ENCODE measurements at regions not wholly inside any gene's neighbourhood (a gene's known extent, or its start where the extent isn't known, plus 50 kb on each side); places are given as distances from the start of the nearest gene placed in this dataset.
A peak's percentile ranks its signal among the peaks of the same experiment; 100 is the strongest.
"Not testable (repeated sequence)": the region's sequence is repeated elsewhere in the genome, so short reads cannot be mapped to it uniquely, and the experiment has no call there.

DNA sequence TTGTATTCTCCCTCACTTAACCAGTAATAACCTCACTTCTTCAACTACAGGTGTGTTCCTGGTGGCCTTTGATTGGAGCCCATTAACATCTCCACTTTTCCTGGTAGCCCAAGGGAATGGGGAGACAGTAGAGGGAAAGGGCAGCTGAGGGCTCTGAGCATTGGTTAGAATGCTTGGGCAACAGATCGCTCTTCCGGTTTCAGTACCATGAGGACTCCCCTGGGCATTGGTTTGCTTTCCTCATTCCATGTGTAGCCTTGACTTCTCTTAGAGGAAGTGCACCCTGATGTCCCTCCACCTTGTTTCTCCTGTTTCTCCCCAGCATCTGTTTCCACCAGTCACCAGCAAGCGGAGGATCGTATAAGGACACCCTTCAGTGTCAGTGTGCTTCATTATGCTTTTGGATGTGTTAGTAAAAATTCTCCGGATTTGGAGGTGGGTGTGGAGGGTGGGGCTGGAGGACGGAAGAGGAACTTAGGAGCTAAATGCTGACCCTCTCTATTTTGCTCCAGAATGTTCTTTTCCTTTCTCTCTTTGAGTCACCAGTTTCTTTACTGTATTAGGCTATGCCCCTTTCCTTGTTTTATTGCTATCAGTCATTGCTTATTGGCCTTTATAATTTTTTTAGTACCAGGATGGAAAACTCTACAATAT, 50.6 kb upstream of the ZNG1B start:
- DNase-seq (ENCODE audit: low read depth in 2 of 2), result not testable (repeated sequence)

GRCh38 chr2:113379621-113380020, 57.9 kb upstream of the ZNG1B start:
- DNase-seq (ENCODE audit: low read depth in 2 of 2), result not testable (repeated sequence)

- DNase-seq (ENCODE audit: low read depth in 2 of 2), result no peak
These were observed 60.5 kb upstream of the ZNG1B start for GRCh38 chr2:113376913-113377445.

- DNase-seq (ENCODE audit: low read depth in 2 of 2), result no peak
These were observed 61.1 kb upstream of the ZNG1B start for GRCh38 chr2:113376253-113376912.

DNA sequence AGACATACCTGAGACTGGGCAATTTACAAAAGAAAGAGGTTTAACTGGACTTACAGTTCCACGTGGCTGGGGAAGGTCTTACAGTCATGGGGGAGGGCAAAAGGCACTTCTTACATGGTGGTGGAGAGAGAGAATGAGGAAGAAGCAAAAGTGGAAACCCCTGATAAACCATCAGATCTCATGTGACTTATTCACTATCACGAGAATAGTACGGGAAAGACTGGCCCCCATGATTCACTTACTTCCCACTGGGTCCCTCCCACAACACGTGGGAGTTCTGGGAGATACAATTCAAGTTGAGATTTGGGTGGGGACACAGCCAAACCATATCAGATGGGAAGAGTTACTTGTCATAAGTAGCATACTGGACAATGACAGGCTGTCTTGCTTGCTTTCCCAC, 62.6 kb upstream of the ZNG1B start:
- DNase-seq (ENCODE audit: low read depth in 2 of 2), result not testable (repeated sequence)

- DNase-seq (ENCODE audit: low read depth in 2 of 2), result not testable (repeated sequence)
These were observed 65.1 kb upstream of the ZNG1B start for GRCh38 chr2:113372258-113372834.

GRCh38 chr2:113370478-113371091, 66.9 kb upstream of the ZNG1B start:
- peak; percentile 22 to 29 for DNase-seq (ENCODE audit: low read depth in 2 of 2)

GRCh38 chr2:113370030-113370429, 67.5 kb upstream of the ZNG1B start:
- no peak for DNase-seq (ENCODE audit: low read depth in 2 of 2)

DNA sequence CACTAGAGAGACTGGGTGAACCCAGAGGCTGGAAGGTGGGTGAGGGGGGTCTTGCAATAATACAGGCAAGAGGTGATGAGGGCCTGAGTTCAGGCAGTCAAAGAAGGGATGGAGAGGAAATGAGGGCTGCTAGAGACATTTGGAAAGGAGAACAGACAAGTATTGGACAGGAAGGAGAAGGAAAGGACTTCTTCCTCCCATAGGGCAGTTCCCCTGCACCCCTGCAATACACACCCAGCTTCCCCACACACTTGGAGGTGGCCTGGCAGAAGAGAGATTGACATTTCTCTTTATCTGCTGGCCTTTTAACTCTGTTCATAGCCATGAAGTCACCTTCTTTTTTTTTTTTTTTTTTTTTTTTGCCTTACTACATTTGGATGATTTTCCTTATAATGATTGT, 68.9 kb upstream of the ZNG1B start:
- not testable (repeated sequence) for DNase-seq (ENCODE audit: low read depth in 2 of 2)

DNA sequence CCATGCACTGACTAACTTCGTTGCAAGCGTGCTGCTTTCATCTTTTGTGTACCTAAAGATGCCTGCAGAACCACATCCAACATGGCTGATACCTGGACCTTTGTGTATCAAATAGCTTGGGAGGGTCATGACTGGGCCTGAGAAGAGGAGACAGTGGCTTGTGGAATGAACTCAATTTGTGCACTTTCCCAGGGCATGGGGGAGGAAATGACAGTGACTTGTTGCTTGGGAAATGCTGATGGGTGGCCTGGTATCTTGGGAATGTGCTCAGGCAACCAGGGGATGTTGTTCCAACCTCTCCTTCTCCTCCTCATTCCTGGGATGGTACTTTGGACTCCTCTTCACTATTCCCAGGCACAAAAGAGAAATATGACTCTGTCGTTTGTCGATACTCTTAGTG, 70.7 kb upstream of the ZNG1B start:
- DNase-seq (ENCODE audit: low read depth in 2 of 2), result not testable (repeated sequence)

- DNase-seq (ENCODE audit: low read depth in 2 of 2), result not testable (repeated sequence)
These were observed 71.7 kb upstream of the ZNG1B start for GRCh38 chr2:113365791-113366190.

GRCh38 chr2:113365290-113365689, 72.2 kb upstream of the ZNG1B start:
- not testable (repeated sequence) for DNase-seq (ENCODE audit: low read depth in 2 of 2)

DNA sequence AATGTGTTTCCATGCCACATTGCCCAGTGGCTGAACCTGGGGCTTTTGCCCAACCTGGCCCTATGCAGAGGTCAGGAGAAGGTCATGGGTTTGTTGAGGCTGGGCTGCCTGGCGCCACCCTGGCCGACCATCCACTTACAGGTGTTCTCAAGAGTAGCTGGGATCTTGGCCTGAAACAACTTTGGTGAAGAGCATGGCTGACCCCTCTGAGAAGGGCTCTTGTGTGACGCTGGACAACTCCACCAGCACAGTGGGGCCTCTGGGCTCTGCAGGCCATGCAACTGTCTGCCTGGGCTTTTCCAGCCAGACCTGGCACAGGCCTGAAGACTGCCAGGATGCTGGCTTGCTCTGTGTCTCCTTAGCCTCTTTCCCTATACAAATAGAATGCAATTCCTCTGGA, 76.4 kb upstream of the ZNG1B start:
- DNase-seq (ENCODE audit: low read depth in 2 of 2), result no peak

- DNase-seq (ENCODE audit: low read depth in 2 of 2), result no peak
These were observed 78.3 kb upstream of the PAX8 start for GRCh38 chr2:113357071-113357470.

- DNase-seq (ENCODE audit: low read depth in 2 of 2), result not testable (repeated sequence)
These were observed 77.6 kb upstream of the PAX8 start for GRCh38 chr2:113356284-113356683.

- DNase-seq (ENCODE audit: low read depth in 2 of 2), result not testable (repeated sequence)
These were observed 76.8 kb upstream of the PAX8 start for GRCh38 chr2:113355339-113356015.

- no peak for DNase-seq (ENCODE audit: low read depth in 2 of 2)
These were observed 72.9 kb upstream of the PAX8 start for GRCh38 chr2:113351375-113352355.

DNA sequence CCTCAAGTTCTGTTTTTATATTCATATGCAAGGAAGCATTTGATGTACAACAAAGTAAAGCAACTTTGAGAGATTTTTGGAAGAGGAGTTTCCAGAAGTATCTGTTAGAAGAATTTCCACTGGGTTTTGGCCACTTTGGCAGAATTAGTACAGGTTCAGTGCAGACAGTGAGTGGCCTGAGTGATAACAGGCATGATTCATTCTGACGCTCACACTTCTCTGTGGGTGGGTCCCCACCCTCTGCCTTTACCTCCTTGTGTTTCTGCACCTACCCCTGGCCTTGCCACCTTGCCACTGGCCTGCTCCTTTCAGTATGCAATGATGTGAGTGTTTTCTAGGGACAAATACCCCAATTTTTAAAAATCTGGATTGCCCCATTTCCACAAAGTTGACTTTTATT, 65.1 kb upstream of the PAX8 start:
- not testable (repeated sequence) for DNase-seq (ENCODE audit: low read depth in 2 of 2)

GRCh38 chr2:113342650-113343049, 63.9 kb upstream of the PAX8 start:
- no peak for DNase-seq (ENCODE audit: low read depth in 2 of 2)

- not testable (repeated sequence) for DNase-seq (ENCODE audit: low read depth in 2 of 2)
These were observed 63.1 kb upstream of the PAX8 start for GRCh38 chr2:113341870-113342253.

Measured in stimulated activated CD8-positive, alpha-beta memory T cell treated with anti-CD3 and anti-CD28 coated beads, Interleukin-2, amount 100 ng/mL, for 1 hour (primary cell).